HCT116 (cell line): ENCODE measurements at regions not wholly inside any gene's neighbourhood (a gene's known extent, or its start where the extent isn't known, plus 50 kb on each side); places are given as distances from the start of the nearest gene placed in this dataset.

ENCODE experiments used
- ATAC-seq: fragments of 200-7000 bp; cut with Tn5 transposase; 2 replicates; pipeline ENCODE4 v1.9.1; 2020; ENCODE audit warnings: mild to moderate bottlenecking, moderate library complexity
- BruUV-seq: library from RNA; stranded (reverse); fragments of 400-500 nt; replicated peaks from 2 replicates; lab custom pipeline; 2021; lab: Mats Ljungman, UMichigan
- CTCF ChIA-PET: fragments of 300-600 bp; sonication (Branson Sonifier 250); formaldehyde crosslinking; loops from one replicate; lab custom pipeline; 2021; ENCODE audit warnings: antibody characterized with exemption; lab: Charles Lee
- POLR2A ChIA-PET: fragments of 300-600, 350-600 bp; sonication (Branson Sonifier 250); formaldehyde crosslinking; loops from one replicate; lab custom pipeline; 2021; ENCODE audit warnings: antibody characterized with exemption; lab: Charles Lee
- RAD21 ChIA-PET, 2 experiments: fragments of 300-600 bp; sonication (Branson Sonifier 250); formaldehyde crosslinking; loops; one replicate each; lab custom pipeline; 2023; ENCODE audit warnings: low total read pairs in 2 of 2; ENCODE audit not compliant: uncharacterized antibody in 2 of 2, unreplicated experiment in 2 of 2, low non-redundant PET in 1 of 2; lab: Charles Lee
- DNase-seq: peaks from one replicate; pipeline ENCODE4 v3.0.0-alpha.2; 2010; ENCODE audit warnings: low read depth, low spot score
- H2AFZ ChIP-seq: fragments of 200-600 bp; shearing (Covaris generic), sonication (generic); 2 replicates; pipeline ENCODE4 v1.6.1; 2017; ENCODE audit warnings: low read depth, mixed run types, mixed read lengths, antibody characterized with exemption, low read length; ENCODE audit not compliant: poor library complexity, severe bottlenecking
- H3K27ac ChIP-seq: 2 replicates; pipeline ENCODE4 v1.5.1; 2012; ENCODE audit warnings: low read depth, low read length
- H3K27me3 ChIP-seq: fragments of 200-600 bp; sonication (generic); 2 replicates; pipeline ENCODE4 v1.6.1; 2016; ENCODE audit warnings: mixed run types, low read length, mixed read lengths; ENCODE audit not compliant: insufficient read depth
- H3K36me3 ChIP-seq, 2 experiments: fragments of 200-500 bp in 1 of 2; fragments of 200-600 bp in 1 of 2; sonication (Bioruptor generic) in 1 of 2; sonication (generic) in 1 of 2; 2 replicates each; pipeline versions ENCODE4 v1.5.1 to v1.6.1; 2014 to 2016; ENCODE audit warnings: low read length in 2 of 2, inconsistent platforms in 1 of 2, mixed read lengths in 1 of 2, mixed run types in 1 of 2; ENCODE audit not compliant: insufficient read depth in 2 of 2, control insufficient read depth in 1 of 2
- H3K4me1 ChIP-seq, 2 experiments: fragments of 200-600 bp in 1 of 2; sonication (generic) in 1 of 2; 2 replicates each; pipeline versions ENCODE4 v1.5.1 to v1.6.1; 2012 to 2017; ENCODE audit warnings: low read length in 2 of 2, inconsistent platforms in 1 of 2, mild to moderate bottlenecking in 1 of 2, mixed read lengths in 1 of 2, mixed run types in 1 of 2, moderate library complexity in 1 of 2; ENCODE audit not compliant: insufficient read depth in 2 of 2, control insufficient read depth in 1 of 2
- H3K4me2 ChIP-seq: fragments of 200-600 bp; sonication (generic); 2 replicates; pipeline ENCODE4 v1.6.1; 2017; ENCODE audit warnings: mixed run types, low read length, mixed read lengths
- H3K4me3 ChIP-seq, 2 experiments: fragments of 200-600 bp in 1 of 2; sonication (generic) in 1 of 2; replicated peaks in 1 of 2; 2 replicates each; pipeline ENCODE4 v1.5.1; 2011 to 2016; ENCODE audit warnings: low read length in 2 of 2, control low read depth in 1 of 2, low read depth in 1 of 2, mild to moderate bottlenecking in 1 of 2, mixed read lengths in 1 of 2, mixed run types in 1 of 2
- H3K79me2 ChIP-seq: fragments of 200-600 bp; sonication (generic); 2 replicates; pipeline ENCODE4 v1.6.1; 2017; ENCODE audit warnings: mild to moderate bottlenecking, mixed run types, low read length, moderate library complexity, mixed read lengths; ENCODE audit not compliant: insufficient read depth
- H3K9ac ChIP-seq: fragments of 200-600 bp; sonication (generic); 2 replicates; pipeline ENCODE4 v1.6.1; 2016; ENCODE audit warnings: low read length, mixed read lengths
- H3K9me2 ChIP-seq: fragments of 200-600 bp; sonication (generic), shearing (Covaris generic); 2 replicates; pipeline ENCODE4 v1.6.1; 2017; ENCODE audit warnings: mixed run types, mild to moderate bottlenecking, moderate library complexity; ENCODE audit not compliant: insufficient read depth
- H3K9me3 ChIP-seq, 2 experiments: fragments of 200-500 bp in 1 of 2; fragments of 200-600 bp in 1 of 2; sonication (Bioruptor generic) in 1 of 2; sonication (generic) in 1 of 2; 2 replicates each; pipeline ENCODE4 v1.6.1; 2014 to 2017; ENCODE audit warnings: low read length in 2 of 2, mixed read lengths in 2 of 2, inconsistent platforms in 1 of 2, low read depth in 1 of 2, mild to moderate bottlenecking in 1 of 2, mixed run types in 1 of 2, moderate library complexity in 1 of 2; ENCODE audit not compliant: control insufficient read depth in 1 of 2, insufficient read depth in 1 of 2
- H4K20me1 ChIP-seq: fragments of 200-600 bp; sonication (generic), shearing (Covaris generic); 2 replicates; pipeline ENCODE4 v1.6.1; 2017; ENCODE audit warnings: mixed run types, mild to moderate bottlenecking, moderate library complexity; ENCODE audit not compliant: insufficient read depth
- CBX3 ChIP-seq: IDR thresholded peaks from 2 replicates; pipeline ENCODE4 v1.6.1; 2012; ENCODE audit warnings: low read depth
- CEBPB ChIP-seq: IDR thresholded peaks from 2 replicates; pipeline ENCODE4 v1.6.1; 2012; ENCODE audit warnings: low read depth
- CTCF ChIP-seq, 3 experiments: fragments of 200-600 bp in 1 of 3; sonication (generic) in 1 of 3; IDR thresholded peaks in 2 of 3; conservative IDR thresholded peaks in 1 of 3; 2 replicates each; pipeline ENCODE4 v1.5.1; 2012 to 2017; ENCODE audit warnings: low read depth in 2 of 3, low read length in 2 of 3, antibody characterized with exemption in 1 of 3, borderline replicate concordance in 1 of 3, control low read depth in 1 of 3, mild to moderate bottlenecking in 1 of 3, mixed read lengths in 1 of 3, mixed run types in 1 of 3, moderate library complexity in 1 of 3; ENCODE audit not compliant: insufficient read depth in 1 of 3
- EGR1 ChIP-seq: IDR thresholded peaks from 2 replicates; pipeline ENCODE4 v1.6.1; 2012; ENCODE audit warnings: low read depth
- ELF1 ChIP-seq: IDR thresholded peaks from 2 replicates; pipeline ENCODE4 v1.6.1; 2012; ENCODE audit warnings: low read depth, borderline replicate concordance
- EZH2 ChIP-seq: fragments of 200-600 bp; sonication (generic); IDR thresholded peaks from 2 replicates; pipeline ENCODE4 v1.6.1; 2017; ENCODE audit warnings: antibody characterized with exemption, mixed run types
- JUND ChIP-seq: IDR thresholded peaks from 2 replicates; pipeline ENCODE4 v1.6.1; 2012
- MAX ChIP-seq: IDR thresholded peaks from 2 replicates; pipeline ENCODE4 v1.6.1; 2012
- POLR2A ChIP-seq: IDR thresholded peaks from 2 replicates; pipeline ENCODE4 v1.7.0; 2011; ENCODE audit warnings: borderline replicate concordance; ENCODE audit not compliant: insufficient read depth, insufficient read length; ENCODE audit errors: extremely low read depth
- POLR2AphosphoS5 ChIP-seq: IDR thresholded peaks from 2 replicates; pipeline ENCODE4 v1.6.1; 2011; ENCODE audit warnings: mild to moderate bottlenecking, low read depth, low read length, moderate library complexity
- RAD21 ChIP-seq: IDR thresholded peaks from 2 replicates; pipeline ENCODE4 v1.6.1; 2012; ENCODE audit warnings: low read depth, mild to moderate bottlenecking
- REST ChIP-seq: IDR thresholded peaks from 2 replicates; pipeline ENCODE4 v1.6.1; 2012; ENCODE audit warnings: low read depth
- SIN3A ChIP-seq: IDR thresholded peaks from 2 replicates; pipeline ENCODE4 v1.6.1; 2012; ENCODE audit warnings: low read depth
- SP1 ChIP-seq: IDR thresholded peaks from 2 replicates; pipeline ENCODE4 v1.6.1; 2012; ENCODE audit warnings: low read depth
- SRF ChIP-seq: IDR thresholded peaks from 2 replicates; pipeline ENCODE4 v1.6.1; 2012; ENCODE audit warnings: low read depth
- TCF7L2 ChIP-seq: IDR thresholded peaks from 2 replicates; pipeline ENCODE4 v1.7.0; 2011; ENCODE audit warnings: borderline replicate concordance, inconsistent platforms; ENCODE audit not compliant: insufficient read depth, insufficient read length; ENCODE audit errors: extremely low read depth
- YY1 ChIP-seq: IDR thresholded peaks from 2 replicates; pipeline ENCODE4 v1.6.1; 2011; ENCODE audit warnings: low read length, low read depth, moderate library complexity, mild to moderate bottlenecking; ENCODE audit not compliant: insufficient replicate concordance; ENCODE audit errors: extremely low read depth
- ZFX ChIP-seq: fragments of 450-650 bp; IDR thresholded peaks from 2 replicates; pipeline ENCODE4 v1.6.1; 2017
- intact Hi-C: fragments of 100-400 bp; cut with micrococcal nuclease; formaldehyde crosslinking; loops from 2 replicates; pipeline ENCODE4 v1.10.0; 2022
- TF ChIP-seq, protein P1 (sequence below): IDR thresholded peaks from 2 replicates; pipeline ENCODE4 v1.6.1; 2012

GRCh38 chr4:187135878-187136277, 412.2 kb upstream of the FAT1 start:
- ChIA-PET POLR2A (no interaction called here), CTCF (no interaction called here)
- no peak overlapping the region for H3K4me3 ChIP-seq
- no peaks in the 10 kb centered on the region for H3K36me3 ChIP-seq
- no peak overlapping the region for H3K4me2 ChIP-seq
- DNase-seq (no peak), ATAC-seq (no peak)
- no peaks in the 10 kb centered on the region for H3K27me3 ChIP-seq
- H3K9ac ChIP-seq: no peak overlapping the region
- H3K27ac ChIP-seq: no peak overlapping the region
- BruUV-seq: no TSS peak
- H3K9me3 ChIP-seq: no peaks in the 10 kb centered on the region
- intact Hi-C loops: no loop called here
- no peak overlapping the region for H2AFZ ChIP-seq
- no peaks in the 10 kb centered on the region for H3K79me2 ChIP-seq
- no peaks in the 10 kb centered on the region for H4K20me1 ChIP-seq
- no peak for TF ChIP-seq CBX3
- no peak for TF ChIP-seq POLR2A
- TF ChIP-seq POLR2AphosphoS5: no peak
- no peak for TF ChIP-seq RAD21
- TF ChIP-seq CEBPB: no peak
- no peak for TF ChIP-seq ELF1
- no peak for TF ChIP-seq SIN3A
- TF ChIP-seq REST: no peak
- TF ChIP-seq SRF: no peak
- TF ChIP-seq, all 23 proteins: peak for 0
- Histone ChIP-seq H3K4me1 (no peaks in the 10 kb centered on the region), H3K9me2 (no peaks in the 10 kb centered on the region)
- RAD21 ChIA-PET: no interaction called here

GRCh38 chr4:187139141-187139540, 415.5 kb upstream of the FAT1 start:
- intact Hi-C loops: no loop called here
- Histone ChIP-seq H3K79me2 (no peaks in the 10 kb centered on the region), H3K9me2 (no peaks in the 10 kb centered on the region), H3K36me3 (no peaks in the 10 kb centered on the region), H2AFZ (no peak overlapping the region), H3K27me3 (no peaks in the 10 kb centered on the region), H3K9me3 (no peaks in the 10 kb centered on the region), H3K4me1 (no peaks in the 10 kb centered on the region), H4K20me1 (no peaks in the 10 kb centered on the region), H3K9ac (no peak overlapping the region), H3K4me2 (no peak overlapping the region), H3K27ac (no peak overlapping the region), H3K4me3 (no peak overlapping the region)
- RAD21 ChIA-PET: no interaction called here
- no TSS peak for BruUV-seq
- POLR2A ChIA-PET: no interaction called here
- DNase-seq: no peak
- no peak for ATAC-seq
- CTCF ChIA-PET: no interaction called here
- TF ChIP-seq YY1: no peak
- TF ChIP-seq ZFX: no peak
- TF ChIP-seq CTCF (IDR thresholded peaks at IDR 0.05 in 2 of 3, conservative IDR thresholded peaks at IDR 0.05 in 1 of 3; ENCODE audit: borderline replicate concordance in 1 of 3, insufficient read depth in 1 of 3, low read depth in 2 of 3, low read length in 2 of 3): no peak
- no peak for TF ChIP-seq SIN3A
- no peak for TF ChIP-seq MAX
- no peak for TF ChIP-seq TCF7L2
- no peak for TF ChIP-seq EGR1
- TF ChIP-seq POLR2AphosphoS5: no peak
- TF ChIP-seq EZH2: no peak
- TF ChIP-seq JUND: no peak
- no peak for TF ChIP-seq SP1
- TF ChIP-seq, protein P1, sequence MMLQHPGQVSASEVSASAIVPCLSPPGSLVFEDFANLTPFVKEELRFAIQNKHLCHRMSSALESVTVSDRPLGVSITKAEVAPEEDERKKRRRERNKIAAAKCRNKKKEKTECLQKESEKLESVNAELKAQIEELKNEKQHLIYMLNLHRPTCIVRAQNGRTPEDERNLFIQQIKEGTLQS: no peak
